ENCODE measurements at regions not wholly inside any gene's neighbourhood (a gene's known extent, or its start where the extent isn't known, plus 50 kb on each side); places are given as distances from the start of the nearest gene placed in this dataset.

DNA sequence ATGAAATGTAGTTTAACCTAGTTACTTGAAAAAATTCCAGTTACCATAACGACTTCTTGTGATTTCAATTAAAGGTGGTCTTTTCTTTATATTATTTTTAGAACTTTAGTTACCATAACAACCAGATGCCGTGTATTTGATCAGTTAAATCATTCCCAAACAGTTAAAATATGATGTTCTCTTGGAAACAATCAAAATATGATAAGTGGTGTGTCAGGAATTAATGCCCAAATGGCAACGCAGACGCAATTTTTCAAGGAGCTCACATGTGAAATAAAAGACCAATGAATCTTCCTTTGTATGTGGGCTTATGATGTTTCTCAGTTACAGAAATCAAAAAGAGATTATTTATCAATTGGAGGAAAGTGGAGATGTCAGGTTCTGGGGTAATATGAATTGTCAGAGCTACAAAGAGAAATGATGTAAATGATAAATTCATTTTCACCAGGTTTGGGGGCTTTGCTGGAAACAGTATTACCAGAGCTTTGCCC, 189.1 kb upstream of the PARD3B start:
- ChIA-PET POLR2A (no interaction called here), CTCF (ENCODE audit: low intra/inter-chr PET ratio, low total read pairs) (no interaction called here)
- FAIRE-seq, result no peak

More for the DNA sequence above, 189.1 kb upstream of the PARD3B start:
- Histone ChIP-seq H3K4me1 (ENCODE audit: insufficient read depth, low read length) (no peaks in the 10 kb centered on the region), H3K4me3 (replicated peaks in 1 of 3; ENCODE audit: insufficient read depth in 1 of 3, low read depth in 2 of 3, low read length in 3 of 3) (no peak overlapping the region), H4K20me1 (ENCODE audit: insufficient read depth, low read length) (no peaks in the 10 kb centered on the region), H3K9ac (ENCODE audit: insufficient read depth, low read depth, low read length) (no peak overlapping the region), H3K79me2 (ENCODE audit: insufficient read depth, low read length) (no peaks in the 10 kb centered on the region), H2AFZ (ENCODE audit: low read length) (no peak overlapping the region), H3K9me3 (ENCODE audit: low read length) (no peaks in the 10 kb centered on the region), H3K4me2 (ENCODE audit: low read depth, low read length) (no peak overlapping the region), H3K27ac (ENCODE audit: extremely low read length, insufficient read depth, low read length) (no peak overlapping the region), H3K36me3 (replicated peaks in 1 of 2; ENCODE audit: control insufficient read depth in 1 of 2, insufficient read depth in 2 of 2, low read length in 2 of 2) (no peaks in the 10 kb centered on the region), H3K27me3 (ENCODE audit: control insufficient read depth in 1 of 2, insufficient read depth in 2 of 2, low read length in 2 of 2) (no peaks in the 10 kb centered on the region)
- intact Hi-C loops (cut with micrococcal nuclease; ENCODE audit: unreplicated experiment) (no loop called here), in situ Hi-C loops (cut with HindIII; ENCODE audit: extremely low pct_ligation_motif_present, low pct_unique_long_range_greater_than_20kb) (no loop called here)
- ATAC-seq, result no peak
- 48% methylated on average over 4 of the region's 4 CpGs for WGBS (ENCODE audit: low lambda C conversion rate)
- no peak for TF ChIP-seq MAFG (CRISPR knock-in tag; IDR thresholded peaks at IDR 0.05)
- TF ChIP-seq ZNF589 (CRISPR knock-in tag; conservative IDR thresholded peaks at IDR 0.05), result no peak
- TF ChIP-seq, protein P1, sequence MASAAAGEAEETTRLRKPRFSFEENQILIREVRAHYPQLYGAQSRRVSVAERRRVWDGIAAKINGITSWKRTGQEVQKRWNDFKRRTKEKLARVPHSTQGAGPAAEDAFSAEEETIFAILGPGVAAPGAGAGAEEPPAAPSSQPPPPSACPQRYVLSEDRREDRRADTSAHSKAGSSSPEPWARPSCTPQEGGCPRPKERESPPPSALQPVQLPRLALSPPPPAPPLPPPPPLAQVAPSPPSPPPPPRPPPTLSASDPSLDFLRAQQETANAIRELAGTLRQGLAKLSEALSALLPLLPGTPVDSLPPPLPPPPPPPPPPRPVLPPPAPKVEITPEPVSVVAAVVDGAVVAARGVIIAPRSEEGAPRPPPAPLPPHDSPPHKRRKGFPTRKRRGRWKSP (CRISPR knock-in tag; IDR thresholded peaks at IDR 0.05), result no peak
- TF ChIP-seq NFATC3 (CRISPR knock-in tag; IDR thresholded peaks at IDR 0.05), result no peak
- TF ChIP-seq RFX1 (IDR thresholded peaks at IDR 0.05), result peak; percentile 10; the same call in 1 of the 2 replicates
- TF ChIP-seq, protein P2, sequence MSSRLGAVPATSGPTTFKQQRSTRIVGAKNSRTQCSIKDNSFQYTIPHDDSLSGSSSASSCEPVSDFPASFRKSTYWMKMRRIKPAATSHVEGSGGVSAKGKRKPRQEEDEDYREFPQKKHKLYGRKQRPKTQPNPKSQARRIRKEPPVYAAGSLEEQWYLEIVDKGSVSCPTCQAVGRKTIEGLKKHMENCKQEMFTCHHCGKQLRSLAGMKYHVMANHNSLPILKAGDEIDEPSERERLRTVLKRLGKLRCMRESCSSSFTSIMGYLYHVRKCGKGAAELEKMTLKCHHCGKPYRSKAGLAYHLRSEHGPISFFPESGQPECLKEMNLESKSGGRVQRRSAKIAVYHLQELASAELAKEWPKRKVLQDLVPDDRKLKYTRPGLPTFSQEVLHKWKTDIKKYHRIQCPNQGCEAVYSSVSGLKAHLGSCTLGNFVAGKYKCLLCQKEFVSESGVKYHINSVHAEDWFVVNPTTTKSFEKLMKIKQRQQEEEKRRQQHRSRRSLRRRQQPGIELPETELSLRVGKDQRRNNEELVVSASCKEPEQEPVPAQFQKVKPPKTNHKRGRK (CRISPR knock-in tag; IDR thresholded peaks at IDR 0.05), result no peak
- no peak for TF ChIP-seq PLRG1 (conservative IDR thresholded peaks at IDR 0.05)
- TF ChIP-seq, protein P3, sequence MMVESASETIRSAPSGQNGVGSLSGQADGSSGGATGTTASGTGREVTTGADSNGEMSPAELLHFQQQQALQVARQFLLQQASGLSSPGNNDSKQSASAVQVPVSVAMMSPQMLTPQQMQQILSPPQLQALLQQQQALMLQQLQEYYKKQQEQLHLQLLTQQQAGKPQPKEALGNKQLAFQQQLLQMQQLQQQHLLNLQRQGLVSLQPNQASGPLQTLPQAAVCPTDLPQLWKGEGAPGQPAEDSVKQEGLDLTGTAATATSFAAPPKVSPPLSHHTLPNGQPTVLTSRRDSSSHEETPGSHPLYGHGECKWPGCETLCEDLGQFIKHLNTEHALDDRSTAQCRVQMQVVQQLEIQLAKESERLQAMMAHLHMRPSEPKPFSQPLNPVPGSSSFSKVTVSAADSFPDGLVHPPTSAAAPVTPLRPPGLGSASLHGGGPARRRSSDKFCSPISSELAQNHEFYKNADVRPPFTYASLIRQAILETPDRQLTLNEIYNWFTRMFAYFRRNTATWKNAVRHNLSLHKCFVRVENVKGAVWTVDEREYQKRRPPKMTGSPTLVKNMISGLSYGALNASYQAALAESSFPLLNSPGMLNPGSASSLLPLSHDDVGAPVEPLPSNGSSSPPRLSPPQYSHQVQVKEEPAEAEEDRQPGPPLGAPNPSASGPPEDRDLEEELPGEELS (CRISPR knock-in tag; IDR thresholded peaks at IDR 0.05), result no peak
- DNase-seq (ENCODE audit: low spot score), result no peak
- BruUV-seq (replicated peaks), result no TSS peak
